ENCODE measurements at regions not wholly inside any gene's neighbourhood (a gene's known extent, or its start where the extent isn't known, plus 50 kb on each side); places are given as distances from the start of the nearest gene placed in this dataset.

- TF ChIP-seq, protein P1, sequence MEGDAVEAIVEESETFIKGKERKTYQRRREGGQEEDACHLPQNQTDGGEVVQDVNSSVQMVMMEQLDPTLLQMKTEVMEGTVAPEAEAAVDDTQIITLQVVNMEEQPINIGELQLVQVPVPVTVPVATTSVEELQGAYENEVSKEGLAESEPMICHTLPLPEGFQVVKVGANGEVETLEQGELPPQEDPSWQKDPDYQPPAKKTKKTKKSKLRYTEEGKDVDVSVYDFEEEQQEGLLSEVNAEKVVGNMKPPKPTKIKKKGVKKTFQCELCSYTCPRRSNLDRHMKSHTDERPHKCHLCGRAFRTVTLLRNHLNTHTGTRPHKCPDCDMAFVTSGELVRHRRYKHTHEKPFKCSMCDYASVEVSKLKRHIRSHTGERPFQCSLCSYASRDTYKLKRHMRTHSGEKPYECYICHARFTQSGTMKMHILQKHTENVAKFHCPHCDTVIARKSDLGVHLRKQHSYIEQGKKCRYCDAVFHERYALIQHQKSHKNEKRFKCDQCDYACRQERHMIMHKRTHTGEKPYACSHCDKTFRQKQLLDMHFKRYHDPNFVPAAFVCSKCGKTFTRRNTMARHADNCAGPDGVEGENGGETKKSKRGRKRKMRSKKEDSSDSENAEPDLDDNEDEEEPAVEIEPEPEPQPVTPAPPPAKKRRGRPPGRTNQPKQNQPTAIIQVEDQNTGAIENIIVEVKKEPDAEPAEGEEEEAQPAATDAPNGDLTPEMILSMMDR (IDR thresholded peaks at IDR 0.05), result no peak
- no peak for TF ChIP-seq POLR2A (IDR thresholded peaks at IDR 0.05)
Observed at GRCh38 chr11:122036493-122036892, 79.5 kb downstream of the BLID start.

All from adrenal gland (tissue), 5 donors.